ENCODE measurements at regions not wholly inside any gene's neighbourhood (a gene's known extent, or its start where the extent isn't known, plus 50 kb on each side); places are given as distances from the start of the nearest gene placed in this dataset.

GRCh38 chr12:19066475-19067001 is 63.0 kb upstream of the PLEKHA5 start:
- no peak overlapping the region for H3K9ac ChIP-seq (ENCODE audit: low read depth, low read length)

More at GRCh38 chr12:19066475-19067001, 63.0 kb upstream of the PLEKHA5 start:
- no peak overlapping the region for H2AK9ac ChIP-seq (replicated peaks; ENCODE audit: low read depth, low read length, poor library complexity)
- H2BK20ac ChIP-seq (ENCODE audit: low read depth, low read length), result no peak overlapping the region
- no peak overlapping the region for H2AK5ac ChIP-seq (ENCODE audit: low read depth, low read length)
- no peak overlapping the region for H3K56ac ChIP-seq (ENCODE audit: extremely low read depth, insufficient read depth, low read length)
- no peak for TF ChIP-seq FOS (IDR thresholded peaks at IDR 0.05; ENCODE audit: low read depth, low read length)
- no peak for TF ChIP-seq BHLHE40 (IDR thresholded peaks at IDR 0.05; ENCODE audit: low read depth, low read length)
- TF ChIP-seq ELK1 (IDR thresholded peaks at IDR 0.05; ENCODE audit: borderline replicate concordance, low read depth, low read length), result no peak
- TF ChIP-seq MAFK (IDR thresholded peaks at IDR 0.05; ENCODE audit: low read depth, low read length), result no peak
- no peak for TF ChIP-seq USF2 (IDR thresholded peaks at IDR 0.05; ENCODE audit: low read depth, low read length)
- no peak for TF ChIP-seq POLR2A (IDR thresholded peaks at IDR 0.05; ENCODE audit: low read depth, low read length)
- no peak for TF ChIP-seq RFX5 (IDR thresholded peaks at IDR 0.05; ENCODE audit: low read depth, low read length)
- no peak for TF ChIP-seq RAD21 (IDR thresholded peaks at IDR 0.05; ENCODE audit: low read length)
- TF ChIP-seq SMC3 (IDR thresholded peaks at IDR 0.05; ENCODE audit: low read depth, low read length), result no peak
- no peak for TF ChIP-seq CHD1 (IDR thresholded peaks at IDR 0.05; ENCODE audit: low read depth, low read length)
- TF ChIP-seq CEBPB (IDR thresholded peaks at IDR 0.05; ENCODE audit: low read depth, low read length), result no peak
- TF ChIP-seq CTCF (conservative IDR thresholded peaks at IDR 0.05; ENCODE audit: low read depth, low read length), result no peak
- no peak for TF ChIP-seq MAZ (IDR thresholded peaks at IDR 0.05; ENCODE audit: borderline replicate concordance, low read depth, low read length)
- TF ChIP-seq NFE2L2 (IDR thresholded peaks at IDR 0.05; ENCODE audit: low read depth, low read length), result no peak
- no peak for TF ChIP-seq RCOR1 (IDR thresholded peaks at IDR 0.05; ENCODE audit: insufficient replicate concordance, low read length)
- H3K4me1 ChIP-seq (ENCODE audit: control insufficient read depth, insufficient read depth, low read length), result no peaks in the 10 kb centered on the region
- ChIA-PET POLR2A (ENCODE audit: unreplicated experiment) (no interaction called here), CTCF (interaction anchor here (0.6 to 1.2 kb wide), 2 partner anchors 30 to 660 kb away, joined by 3 read pairs; no protein-coding TSS in a partner anchor)
- no peaks in the 10 kb centered on the region for H3K27me3 ChIP-seq (ENCODE audit: control insufficient read depth, insufficient read depth, low read length)
- no peak overlapping the region for H2BK15ac ChIP-seq (ENCODE audit: low read depth, low read length)
- no peak overlapping the region for H4K8ac ChIP-seq (ENCODE audit: low read depth in 2 of 2, low read length in 2 of 2)
- H3K27ac ChIP-seq (ENCODE audit: insufficient read depth, low read length), result no peak overlapping the region
- no peaks in the 10 kb centered on the region for H3K79me1 ChIP-seq (ENCODE audit: low read depth in 1 of 2, low read length in 2 of 2)
- H4K5ac ChIP-seq (ENCODE audit: low read depth, low read length), result no peak overlapping the region
- intact Hi-C loops (cut with micrococcal nuclease) (no loop called here), in situ Hi-C loops (cut with MboI; ENCODE audit: low sequenced_read_pairs) (no loop called here), dilution Hi-C loops (cut with HindIII; ENCODE audit: low sequenced_read_pairs, unreplicated experiment) (no loop called here)
- no peak overlapping the region for H3K18ac ChIP-seq (ENCODE audit: low read depth, low read length)
- no peak overlapping the region for H2BK120ac ChIP-seq (ENCODE audit: low read depth, low read length)
- WGBS, 2 experiments (ENCODE audit: extremely low coverage in 2 of 2, insufficient read length in 1 of 2), result no CpG with 5 or more reads among the region's 3 CpGs
- H3K23ac ChIP-seq (ENCODE audit: low read depth, low read length), result no peak overlapping the region
- H2AFZ ChIP-seq (replicated peaks; ENCODE audit: low read length, poor library complexity), result no peak overlapping the region
- H3K9me3 ChIP-seq (ENCODE audit: control insufficient read depth, insufficient read depth, low read length), result no peaks in the 10 kb centered on the region
- H2BK5ac ChIP-seq (ENCODE audit: low read depth, low read length, poor library complexity, severe bottlenecking), result no peak overlapping the region
- no peak overlapping the region for H3K14ac ChIP-seq (replicated peaks; ENCODE audit: low read depth, low read length)
- DNase-seq (no peak), ATAC-seq (ENCODE audit: low read depth) (no peak)
- H3K9me1 ChIP-seq (ENCODE audit: insufficient read depth, low read length), result no peaks in the 10 kb centered on the region
- H4K91ac ChIP-seq (ENCODE audit: insufficient read depth, low read depth, low read length), result no peak overlapping the region
- no peaks in the 10 kb centered on the region for H4K20me1 ChIP-seq (ENCODE audit: insufficient read depth, low read length)
- H3K4me3 ChIP-seq (ENCODE audit: insufficient read depth, low read depth, low read length), result no peak overlapping the region
- BruUV-seq (replicated peaks), result no TSS peak
- no peak overlapping the region for H3K4ac ChIP-seq (ENCODE audit: low read depth, low read length)
- H3K4me2 ChIP-seq (ENCODE audit: low read depth, low read length), result no peak overlapping the region
- no peaks in the 10 kb centered on the region for H3K36me3 ChIP-seq (ENCODE audit: control insufficient read depth, insufficient read depth, low read length)

Data from IMR-90 (cell line).